Right renal pelvis (tissue), 4 donors: ENCODE measurements at regions not wholly inside any gene's neighbourhood (a gene's known extent, or its start where the extent isn't known, plus 50 kb on each side); places are given as distances from the start of the nearest gene placed in this dataset.
"Not testable (repeated sequence)": the region's sequence is repeated elsewhere in the genome, so short reads cannot be mapped to it uniquely, and the experiment has no call there.

ENCODE experiments used
- DNase-seq, 4 donors: peaks; one replicate each; pipeline ENCODE4 v3.0.0-alpha.2; 2013; ENCODE audit warnings: low read depth in 4 of 4, low spot score in 3 of 4, missing footprints in 1 of 4

- DNase-seq = no peak
These were observed 527.5 kb downstream of the NTRK3 start for GRCh38 chr15:87728998-87729397.

- no peak for DNase-seq
These were observed 529.5 kb downstream of the NTRK3 start for GRCh38 chr15:87727073-87727472.

- DNase-seq = no peak
These were observed 532.2 kb downstream of the NTRK3 start for GRCh38 chr15:87724330-87724729.

- no peak for DNase-seq
These were observed 533.4 kb downstream of the NTRK3 start for GRCh38 chr15:87722941-87723691.

GRCh38 chr15:87720235-87720634, 536.3 kb downstream of the NTRK3 start:
- no peak for DNase-seq

- DNase-seq = no peak
These were observed 540.1 kb downstream of the NTRK3 start for GRCh38 chr15:87716422-87716821.

GRCh38 chr15:87715252-87715651, 541.3 kb downstream of the NTRK3 start:
- DNase-seq = no peak

GRCh38 chr15:87713475-87713879, 543.1 kb downstream of the NTRK3 start:
- DNase-seq = no peak

- DNase-seq = no peak
These were observed 544.3 kb downstream of the NTRK3 start for GRCh38 chr15:87712211-87712610.

- no peak for DNase-seq
These were observed 545.5 kb downstream of the NTRK3 start for GRCh38 chr15:87711026-87711425.

GRCh38 chr15:87710406-87710805, 546.1 kb downstream of the NTRK3 start:
- DNase-seq = no peak

- DNase-seq = no peak
These were observed 548.9 kb downstream of the NTRK3 start for GRCh38 chr15:87707566-87708130.

GRCh38 chr15:87707071-87707470, 549.5 kb downstream of the NTRK3 start:
- no peak for DNase-seq

GRCh38 chr15:87706001-87706400, 550.5 kb downstream of the NTRK3 start:
- no peak for DNase-seq

- no peak for DNase-seq
These were observed 552.3 kb downstream of the NTRK3 start for GRCh38 chr15:87704276-87704675.

GRCh38 chr15:87703327-87704111, 553.0 kb downstream of the NTRK3 start:
- DNase-seq = no peak

GRCh38 chr15:87702270-87702669, 554.3 kb downstream of the NTRK3 start:
- no peak for DNase-seq

- not testable (repeated sequence) for DNase-seq
These were observed 558.1 kb downstream of the NTRK3 start for GRCh38 chr15:87698467-87698866.

GRCh38 chr15:87689716-87690115, 566.8 kb downstream of the NTRK3 start:
- DNase-seq = no peak

- no peak for DNase-seq
These were observed 569.0 kb downstream of the NTRK3 start for GRCh38 chr15:87687523-87687870.

- DNase-seq = no peak
These were observed 569.6 kb downstream of the NTRK3 start for GRCh38 chr15:87686841-87687522.
